IPS-18a (cell line): ENCODE measurements at regions not wholly inside any gene's neighbourhood (a gene's known extent, or its start where the extent isn't known, plus 50 kb on each side); places are given as distances from the start of the nearest gene placed in this dataset.

ENCODE experiments used
- H3K27ac ChIP-seq: one replicate; pipeline ENCODE4 v1.5.1; 2013; ENCODE audit warnings: low read length
- H3K27me3 ChIP-seq: one replicate; pipeline ENCODE4 v1.6.1; 2013; ENCODE audit warnings: mild to moderate bottlenecking, low read length; ENCODE audit not compliant: control insufficient read depth, insufficient read depth
- H3K36me3 ChIP-seq: one replicate; pipeline ENCODE4 v1.6.1; 2013; ENCODE audit warnings: low read depth, low read length; ENCODE audit not compliant: control insufficient read depth
- H3K4me1 ChIP-seq: one replicate; pipeline ENCODE4 v1.6.1; 2013; ENCODE audit warnings: low read depth, low read length; ENCODE audit not compliant: control insufficient read depth
- H3K4me3 ChIP-seq: one replicate; pipeline ENCODE4 v1.5.1; 2013; ENCODE audit warnings: low read length
- H3K9ac ChIP-seq: one replicate; pipeline ENCODE4 v1.6.1; 2013; ENCODE audit warnings: mild to moderate bottlenecking, low read length, moderate library complexity
- H3K9me3 ChIP-seq: one replicate; pipeline ENCODE4 v1.6.1; 2013; ENCODE audit warnings: low read depth, low read length; ENCODE audit not compliant: control insufficient read depth

DNA sequence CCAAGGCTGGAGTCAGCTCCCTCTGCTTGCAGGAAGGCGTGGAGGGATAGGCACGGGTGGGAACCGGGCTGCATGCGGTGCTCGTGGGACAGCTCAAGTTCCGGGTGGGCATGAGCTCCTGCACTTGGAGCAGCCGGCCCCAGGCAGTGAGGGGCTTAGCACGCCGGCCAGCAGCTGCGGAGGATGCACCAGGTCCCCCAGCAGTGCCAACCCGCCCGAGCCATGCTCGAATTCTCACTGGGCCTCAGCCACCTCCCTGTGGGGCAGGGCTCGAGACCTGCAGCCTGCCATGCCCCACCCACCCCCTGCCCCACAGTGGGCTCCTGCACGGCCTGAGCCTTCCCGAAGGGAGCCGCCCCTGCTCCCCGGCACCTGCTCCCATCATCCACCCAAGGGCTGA is 1501.8 kb downstream of the AACS start:
- no peak overlapping the region for H3K9ac ChIP-seq
- no peak overlapping the region for H3K27ac ChIP-seq
- no peak overlapping the region for H3K4me3 ChIP-seq
- H3K4me1 ChIP-seq: no peaks in the 10 kb centered on the region
- no peaks in the 10 kb centered on the region for H3K27me3 ChIP-seq
- H3K9me3 ChIP-seq: peaks cover 20% of the 10 kb centered on the region
- no peaks in the 10 kb centered on the region for H3K36me3 ChIP-seq

DNA sequence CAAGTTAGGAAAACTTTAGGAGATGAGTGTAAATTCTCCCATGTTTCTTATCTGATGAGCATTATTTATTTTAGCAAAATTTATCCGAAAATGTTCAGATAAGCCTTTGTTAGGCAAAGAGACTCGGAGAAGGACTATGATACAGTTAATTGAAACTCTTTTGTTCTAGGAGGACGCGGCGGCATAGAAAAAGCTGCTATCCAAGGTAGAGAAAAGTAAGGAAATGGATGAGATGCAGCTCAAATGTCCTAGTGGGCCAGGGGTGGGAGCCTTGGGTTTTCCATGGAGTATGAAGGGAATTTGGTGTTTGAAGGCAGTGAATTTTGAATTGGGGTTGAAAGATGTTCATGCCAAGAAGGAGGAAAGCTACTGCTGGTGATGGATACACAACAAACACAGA is 1504.5 kb downstream of the AACS start:
- no peak overlapping the region for H3K4me3 ChIP-seq
- H3K27ac ChIP-seq: no peak overlapping the region
- peaks cover 15% of the 10 kb centered on the region for H3K9me3 ChIP-seq
- H3K27me3 ChIP-seq: no peaks in the 10 kb centered on the region
- H3K9ac ChIP-seq: no peak overlapping the region
- no peaks in the 10 kb centered on the region for H3K36me3 ChIP-seq
- no peaks in the 10 kb centered on the region for H3K4me1 ChIP-seq

DNA sequence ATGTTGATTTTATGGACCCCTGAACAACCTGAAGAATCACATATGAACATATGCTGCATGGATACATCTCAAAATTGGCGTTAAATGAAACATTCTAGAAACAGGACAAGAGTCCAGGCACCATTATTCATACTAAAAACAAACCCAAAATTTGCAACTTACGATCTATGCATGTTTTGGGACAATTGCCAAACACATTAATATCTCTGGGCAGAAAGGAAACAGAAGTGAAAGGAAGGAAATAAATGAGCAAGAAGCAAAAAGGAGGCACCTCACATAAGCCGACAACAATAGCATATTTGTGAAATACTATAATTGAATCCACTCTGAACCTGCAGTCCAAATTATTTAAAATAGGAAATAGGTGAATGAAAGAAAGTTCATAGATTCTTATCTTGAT is 1505.3 kb downstream of the AACS start:
- Histone ChIP-seq H3K4me3 (no peak overlapping the region), H3K9me3 (peaks cover 11% of the 10 kb centered on the region), H3K9ac (no peak overlapping the region), H3K27me3 (no peaks in the 10 kb centered on the region), H3K36me3 (no peaks in the 10 kb centered on the region), H3K4me1 (no peaks in the 10 kb centered on the region), H3K27ac (no peak overlapping the region)

DNA sequence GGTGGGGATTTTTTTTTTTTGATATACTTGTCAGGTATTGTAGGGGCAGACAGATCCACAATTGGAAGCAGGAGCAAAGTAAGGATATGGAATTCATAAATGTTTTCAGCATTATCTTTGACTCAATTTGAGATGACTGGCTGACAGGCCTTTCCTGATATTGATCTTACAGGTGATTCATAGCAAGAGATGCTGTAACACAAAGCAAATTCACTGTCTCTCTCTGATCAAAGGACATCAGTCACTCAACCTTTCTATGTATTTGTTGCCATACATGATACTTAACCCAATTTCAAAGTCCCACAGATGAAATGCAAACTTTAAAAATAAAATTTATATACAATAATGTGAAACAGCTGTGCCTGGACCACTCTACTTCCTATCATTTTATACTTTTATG is 1506.9 kb downstream of the AACS start:
- Histone ChIP-seq H3K27ac (no peak overlapping the region), H3K36me3 (no peaks in the 10 kb centered on the region), H3K9me3 (peaks cover 17% of the 10 kb centered on the region), H3K9ac (no peak overlapping the region), H3K4me1 (no peaks in the 10 kb centered on the region), H3K4me3 (no peak overlapping the region), H3K27me3 (no peaks in the 10 kb centered on the region)

DNA sequence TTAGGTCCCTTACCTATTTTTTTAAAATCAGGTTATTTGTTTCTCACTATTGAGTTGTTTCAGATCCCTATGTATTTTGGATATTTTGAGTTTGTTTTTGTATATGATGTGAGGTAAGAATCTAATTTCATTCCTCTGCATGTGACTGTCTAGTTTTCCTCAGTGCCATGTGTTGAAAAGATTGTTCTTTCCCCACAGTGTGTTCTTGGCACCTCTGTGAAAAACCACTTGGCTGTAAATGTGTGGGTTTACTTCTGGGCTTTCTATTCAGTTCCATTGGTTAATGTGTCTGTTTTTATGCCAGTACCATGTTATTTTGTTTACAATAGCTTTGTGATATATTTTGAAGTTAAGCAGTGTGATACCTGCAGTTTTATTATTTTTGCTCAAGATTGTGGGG is 1516.4 kb downstream of the AACS start:
- Histone ChIP-seq H3K9ac (no peak overlapping the region), H3K4me3 (no peak overlapping the region), H3K9me3 (peaks cover 13% of the 10 kb centered on the region), H3K27ac (no peak overlapping the region), H3K27me3 (no peaks in the 10 kb centered on the region), H3K36me3 (no peaks in the 10 kb centered on the region), H3K4me1 (no peaks in the 10 kb centered on the region)

DNA sequence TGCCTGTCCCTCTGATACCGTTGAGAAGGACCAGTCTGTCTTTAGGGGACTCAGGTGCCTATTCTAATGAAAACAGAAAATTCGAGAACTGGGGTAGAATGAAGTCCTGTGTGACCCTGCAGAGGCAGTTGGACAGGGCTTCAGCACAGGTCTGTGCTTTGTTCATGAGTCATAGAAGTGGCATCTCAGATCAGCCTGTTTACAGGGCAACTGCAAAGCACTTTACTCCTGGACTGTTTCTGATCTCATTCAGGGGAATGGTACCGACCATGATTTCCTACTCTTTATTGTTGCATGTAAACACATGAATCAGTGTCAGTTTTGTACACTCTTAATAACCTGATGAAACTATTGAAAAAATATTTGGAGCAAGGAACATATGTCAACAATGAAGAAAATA is 1517.0 kb downstream of the AACS start:
- no peaks in the 10 kb centered on the region for H3K4me1 ChIP-seq
- no peak overlapping the region for H3K9ac ChIP-seq
- peaks cover 12% of the 10 kb centered on the region for H3K9me3 ChIP-seq
- no peaks in the 10 kb centered on the region for H3K27me3 ChIP-seq
- no peak overlapping the region for H3K4me3 ChIP-seq
- no peaks in the 10 kb centered on the region for H3K36me3 ChIP-seq
- H3K27ac ChIP-seq: no peak overlapping the region

DNA sequence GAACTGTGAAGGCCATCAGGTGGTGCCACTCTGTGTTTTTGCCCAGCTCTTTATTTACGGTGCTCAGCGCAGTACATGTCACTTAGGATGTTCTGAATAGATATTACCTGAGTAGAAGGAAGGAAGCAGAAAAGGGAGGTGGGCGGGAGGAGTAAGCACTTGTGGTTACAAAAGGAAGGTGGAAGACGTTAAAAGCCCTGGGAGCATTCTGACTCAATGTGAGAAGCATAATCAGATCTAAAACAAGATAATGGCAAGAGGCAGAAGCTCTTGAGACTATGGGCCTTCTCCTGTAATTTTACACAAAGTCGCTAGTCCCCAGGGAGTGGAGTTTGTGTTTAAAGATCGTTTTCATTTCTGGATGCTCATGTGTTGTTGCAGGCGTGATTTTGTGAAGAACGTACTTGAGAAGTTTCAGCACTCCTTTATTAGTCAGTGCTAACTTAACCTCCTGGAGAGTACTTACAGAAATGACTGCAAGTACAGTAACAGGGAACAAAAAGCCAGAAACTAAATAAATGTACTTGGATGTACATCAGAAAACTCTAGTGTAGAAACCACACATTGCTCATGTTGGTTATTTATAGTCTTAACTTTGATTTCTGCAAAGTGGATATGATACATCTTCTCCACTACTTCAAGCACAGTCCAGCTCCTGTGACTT is 1523.5 kb downstream of the AACS start:
- H3K27me3 ChIP-seq: no peaks in the 10 kb centered on the region
- H3K9me3 ChIP-seq: peaks cover 8% of the 10 kb centered on the region
- no peaks in the 10 kb centered on the region for H3K4me1 ChIP-seq
- H3K36me3 ChIP-seq: no peaks in the 10 kb centered on the region
- no peak overlapping the region for H3K27ac ChIP-seq
- H3K9ac ChIP-seq: no peak overlapping the region
- H3K4me3 ChIP-seq: no peak overlapping the region

DNA sequence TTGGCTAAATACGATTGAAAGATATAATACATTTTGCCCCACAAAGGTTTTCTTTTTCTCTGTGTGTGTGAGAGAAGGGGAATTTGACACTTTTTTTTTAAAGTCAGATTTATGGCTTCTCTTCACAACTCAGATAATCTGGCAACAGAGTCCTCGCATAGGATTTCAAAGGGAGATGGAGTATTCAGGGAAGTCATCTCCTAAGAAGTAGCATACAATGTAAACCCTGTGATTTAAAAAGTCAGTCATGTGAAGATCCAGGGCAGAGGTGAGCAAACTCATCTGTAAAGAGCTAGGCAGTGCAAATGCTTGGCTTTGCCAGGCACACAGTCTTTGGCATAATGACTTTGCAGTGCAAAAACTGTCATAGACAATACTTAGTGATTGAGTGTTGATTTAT is 1526.3 kb downstream of the AACS start:
- no peak overlapping the region for H3K4me3 ChIP-seq
- no peaks in the 10 kb centered on the region for H3K27me3 ChIP-seq
- H3K36me3 ChIP-seq: no peaks in the 10 kb centered on the region
- no peak overlapping the region for H3K27ac ChIP-seq
- H3K9ac ChIP-seq: no peak overlapping the region
- H3K4me1 ChIP-seq: no peaks in the 10 kb centered on the region
- peaks cover 13% of the 10 kb centered on the region for H3K9me3 ChIP-seq

DNA sequence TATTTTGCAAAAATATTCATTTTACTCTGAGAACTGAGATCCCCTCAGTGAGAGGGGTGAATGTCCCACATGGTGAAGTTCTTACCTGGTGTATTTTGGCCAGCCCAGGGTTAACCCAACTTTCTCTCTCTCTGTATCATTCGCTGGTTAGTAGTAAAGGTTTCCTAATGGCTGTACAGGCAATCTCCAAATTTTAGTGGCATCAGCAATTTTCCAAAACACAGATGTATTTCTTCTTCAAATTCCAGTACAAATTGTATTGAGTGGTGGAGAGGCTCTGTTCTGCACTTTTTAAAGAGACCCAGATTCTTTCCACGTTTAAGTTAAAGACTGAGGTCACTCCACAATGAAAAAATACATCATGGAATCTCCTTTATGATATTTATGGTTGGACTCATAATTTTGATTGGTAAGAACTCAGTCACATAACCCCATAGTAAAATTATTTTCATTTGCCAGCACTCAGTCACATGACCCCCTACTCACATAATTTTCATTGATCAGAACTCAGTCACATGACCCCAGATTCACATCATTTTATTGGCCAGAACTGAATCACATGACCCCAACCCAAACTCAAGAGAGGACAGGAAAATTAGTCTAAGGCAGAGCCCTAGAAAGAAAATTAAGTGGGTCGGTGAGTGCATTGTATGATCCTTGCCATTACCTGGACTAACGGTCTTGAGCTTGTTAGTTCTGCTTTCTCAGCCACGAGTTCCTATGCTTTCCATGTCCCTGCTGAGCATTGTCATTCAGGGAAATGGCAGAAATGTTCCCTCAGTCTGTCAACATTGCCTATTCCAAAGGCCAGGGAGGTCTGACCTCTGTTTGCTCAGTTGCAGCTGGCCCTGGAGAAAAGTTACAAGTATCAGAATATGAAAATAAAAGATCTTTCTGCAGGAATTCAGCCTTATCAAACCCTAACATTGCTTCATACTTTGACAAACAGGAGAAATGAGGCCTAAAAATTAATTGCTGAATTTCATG is 1536.2 kb downstream of the AACS start:
- Histone ChIP-seq H3K9ac (no peak overlapping the region), H3K27ac (no peak overlapping the region), H3K36me3 (no peaks in the 10 kb centered on the region), H3K9me3 (peaks cover 20% of the 10 kb centered on the region), H3K27me3 (no peaks in the 10 kb centered on the region), H3K4me3 (no peak overlapping the region), H3K4me1 (no peaks in the 10 kb centered on the region)

DNA sequence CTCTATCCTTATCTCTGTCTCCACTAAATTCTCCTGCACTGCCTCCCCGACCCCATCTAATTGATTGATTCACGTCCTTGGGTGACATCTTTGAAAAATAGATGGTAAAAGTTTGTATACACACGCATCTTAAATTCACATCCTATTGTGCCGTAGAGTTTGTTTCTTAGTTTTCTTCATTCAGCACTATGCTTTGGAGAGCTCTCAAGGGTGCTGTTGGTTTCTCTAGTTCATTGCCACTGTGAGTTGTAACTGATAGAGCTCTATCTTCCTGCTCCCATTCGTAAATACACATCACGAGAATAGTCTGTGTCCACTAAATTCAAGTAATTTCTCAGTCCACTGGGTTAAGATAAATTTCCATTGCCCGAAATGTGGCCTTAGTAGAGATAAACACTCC is 1537.4 kb downstream of the AACS start:
- no peak overlapping the region for H3K4me3 ChIP-seq
- H3K27ac ChIP-seq: no peak overlapping the region
- H3K27me3 ChIP-seq: no peaks in the 10 kb centered on the region
- peaks cover 17% of the 10 kb centered on the region for H3K9me3 ChIP-seq
- H3K36me3 ChIP-seq: no peaks in the 10 kb centered on the region
- H3K9ac ChIP-seq: no peak overlapping the region
- H3K4me1 ChIP-seq: no peaks in the 10 kb centered on the region

DNA sequence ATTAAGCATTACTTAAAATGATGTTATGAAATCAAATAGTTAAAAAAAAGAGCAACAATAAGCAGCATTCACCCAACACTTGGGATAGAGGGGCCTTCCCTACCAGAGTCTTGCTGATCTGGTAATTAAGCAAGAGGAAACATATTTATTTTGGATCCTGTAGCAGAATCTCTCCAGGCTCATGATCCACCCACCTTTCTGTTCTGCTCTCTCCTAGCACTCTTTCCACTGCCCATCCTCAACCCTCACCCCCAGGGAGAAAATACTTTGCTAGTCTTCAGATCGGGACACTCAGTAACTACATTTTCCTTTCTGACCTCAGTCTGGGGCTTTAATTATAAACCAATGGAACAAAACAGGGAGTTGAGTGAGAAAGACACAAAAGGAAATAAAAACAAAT is 1541.9 kb downstream of the AACS start:
- H3K9ac ChIP-seq: no peak overlapping the region
- no peak overlapping the region for H3K4me3 ChIP-seq
- no peaks in the 10 kb centered on the region for H3K27me3 ChIP-seq
- no peaks in the 10 kb centered on the region for H3K4me1 ChIP-seq
- H3K36me3 ChIP-seq: no peaks in the 10 kb centered on the region
- H3K27ac ChIP-seq: no peak overlapping the region
- H3K9me3 ChIP-seq: peaks cover 17% of the 10 kb centered on the region

DNA sequence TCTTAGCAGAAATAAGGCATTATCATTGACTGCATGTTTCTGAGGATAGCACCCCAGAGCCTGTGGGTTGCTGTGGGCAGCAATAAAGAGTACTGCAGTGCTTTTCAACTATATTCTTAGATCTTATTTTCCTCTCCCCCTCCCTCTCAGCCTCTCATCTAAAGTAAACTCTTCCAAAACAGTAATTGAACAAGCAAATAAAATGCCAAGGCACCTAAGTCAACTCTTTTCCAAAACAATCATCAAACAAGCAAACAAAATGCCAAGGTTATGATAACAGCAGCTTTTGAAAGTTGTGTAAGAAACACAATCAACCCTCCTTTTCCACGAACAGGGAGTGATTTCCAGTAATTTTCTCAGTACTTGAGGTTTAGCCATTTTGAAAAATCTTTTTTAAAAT is 1542.6 kb downstream of the AACS start:
- H3K27me3 ChIP-seq: no peaks in the 10 kb centered on the region
- H3K4me3 ChIP-seq: no peak overlapping the region
- H3K9me3 ChIP-seq: peaks cover 21% of the 10 kb centered on the region
- no peak overlapping the region for H3K9ac ChIP-seq
- H3K27ac ChIP-seq: no peak overlapping the region
- no peaks in the 10 kb centered on the region for H3K36me3 ChIP-seq
- H3K4me1 ChIP-seq: no peaks in the 10 kb centered on the region
